ENCODE measurements at regions not wholly inside any gene's neighbourhood (a gene's known extent, or its start where the extent isn't known, plus 50 kb on each side); places are given as distances from the start of the nearest gene placed in this dataset.

DNA sequence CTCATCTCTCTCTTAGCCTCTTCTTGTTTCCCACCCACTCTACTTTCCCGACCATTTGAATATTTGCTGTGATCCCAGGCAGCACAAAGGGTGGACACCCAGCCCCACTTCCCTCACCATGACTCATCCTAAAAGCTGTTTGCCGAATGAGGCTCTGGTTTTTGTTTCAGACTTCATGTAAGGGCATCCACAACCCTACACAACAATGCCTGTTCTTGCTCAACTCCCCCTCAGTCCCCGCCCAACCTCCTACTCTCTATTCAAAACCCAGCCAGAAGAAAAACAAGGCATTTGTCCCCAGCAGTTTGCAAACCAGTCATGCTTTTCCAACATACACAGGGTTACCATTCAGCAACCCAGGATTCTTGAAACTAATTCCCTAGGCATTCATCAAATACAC, 516.5 kb upstream of the CNKSR2 start:
- DNase-seq, result no peak

DNA sequence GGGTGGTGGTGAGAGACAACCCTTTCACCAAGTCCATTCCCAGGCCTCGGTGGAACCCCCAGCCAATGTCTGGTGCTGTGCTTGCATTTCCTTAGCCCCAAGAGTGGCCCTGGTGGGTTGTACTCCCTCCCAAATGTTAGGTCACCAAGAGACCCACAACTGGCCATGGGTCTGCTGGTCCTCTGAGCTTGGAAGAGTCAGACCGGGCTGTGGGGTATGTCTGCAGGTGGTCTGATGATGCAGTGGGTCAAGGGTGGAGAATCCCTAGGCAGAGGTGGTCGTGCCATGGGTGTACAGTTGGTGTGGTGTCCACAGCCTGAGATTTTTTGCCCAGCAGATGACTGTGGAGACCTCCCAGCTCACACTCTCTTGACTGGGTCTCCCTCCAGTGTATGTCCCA, 535.7 kb upstream of the CNKSR2 start:
- DNase-seq, result no peak

DNA sequence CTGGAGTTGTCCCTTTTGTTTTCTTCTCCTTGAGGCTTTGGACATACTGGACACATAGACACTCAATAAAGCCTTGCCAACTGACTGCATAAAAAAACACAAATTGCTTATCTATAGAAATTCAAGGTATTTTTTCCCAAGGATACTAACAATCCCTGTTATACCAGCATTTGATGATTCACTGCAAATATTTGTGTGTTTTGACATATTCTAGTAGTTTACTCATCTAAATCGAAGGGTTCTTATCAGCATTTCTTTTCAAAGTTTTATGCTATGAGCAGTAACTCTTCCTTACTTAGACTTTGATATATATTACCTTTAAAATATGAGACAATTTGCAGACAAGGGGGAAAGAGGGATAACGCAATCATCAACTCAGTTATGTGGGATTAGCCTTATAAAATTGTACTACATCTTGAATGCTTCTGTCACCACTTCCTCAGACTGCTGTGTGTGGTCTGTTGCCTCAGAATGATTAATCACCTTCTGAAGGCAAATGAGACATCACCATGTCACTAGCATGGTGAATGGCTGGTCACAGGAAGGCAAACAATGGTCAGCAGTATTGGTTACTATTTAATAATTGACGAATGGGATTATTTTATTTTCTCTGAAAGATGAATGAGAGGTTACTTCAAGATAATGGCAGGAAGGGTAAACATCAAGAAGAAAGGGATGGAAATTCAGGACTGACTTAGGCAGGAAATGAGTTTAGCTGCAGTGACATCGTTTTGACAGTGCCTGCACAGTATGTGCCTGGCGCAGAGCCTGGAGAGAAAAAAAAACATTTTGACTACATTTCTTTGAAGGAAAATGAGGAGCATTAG, 544.3 kb upstream of the CNKSR2 start:
- no peak for DNase-seq

DNA sequence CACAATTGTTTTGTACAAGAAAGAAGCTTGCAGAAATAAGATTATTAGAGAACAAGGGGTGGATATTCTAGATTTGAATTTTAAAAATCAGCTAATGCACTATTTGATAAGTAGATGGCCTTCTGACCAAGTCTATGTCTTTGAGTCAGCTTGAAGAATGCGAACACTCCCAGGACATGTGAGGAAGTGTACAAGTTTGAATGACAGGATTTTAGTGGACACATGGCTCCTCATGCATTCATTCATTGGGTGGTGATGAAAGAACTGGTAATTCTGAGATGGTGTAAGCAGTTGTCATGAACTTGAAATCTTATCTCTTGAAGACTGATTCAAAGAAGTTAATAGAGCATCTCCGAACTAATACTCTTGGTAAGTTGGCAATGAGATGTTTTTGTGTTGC, 548.2 kb upstream of the CNKSR2 start:
- no peak for DNase-seq

DNA sequence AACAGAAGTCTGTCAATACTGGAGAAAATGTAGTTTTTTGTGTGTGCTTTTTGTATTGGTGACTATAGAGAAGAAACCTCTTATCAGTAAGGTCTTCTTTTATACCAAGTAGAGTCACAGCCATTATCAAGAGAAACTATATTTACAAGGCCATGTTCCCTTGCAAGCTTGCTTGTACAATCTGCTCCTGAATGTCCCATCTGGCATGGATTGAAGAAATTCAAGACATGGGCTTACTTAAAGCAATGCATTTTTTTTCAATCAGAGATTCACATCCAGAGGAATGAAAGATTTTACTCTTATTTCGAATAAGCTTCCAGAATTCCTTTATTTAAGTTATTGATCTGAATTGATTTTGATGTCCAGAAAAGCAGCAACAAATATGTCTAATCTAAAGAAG, 537.3 kb upstream of the RPS6KA3 start:
- no peak for DNase-seq

DNA sequence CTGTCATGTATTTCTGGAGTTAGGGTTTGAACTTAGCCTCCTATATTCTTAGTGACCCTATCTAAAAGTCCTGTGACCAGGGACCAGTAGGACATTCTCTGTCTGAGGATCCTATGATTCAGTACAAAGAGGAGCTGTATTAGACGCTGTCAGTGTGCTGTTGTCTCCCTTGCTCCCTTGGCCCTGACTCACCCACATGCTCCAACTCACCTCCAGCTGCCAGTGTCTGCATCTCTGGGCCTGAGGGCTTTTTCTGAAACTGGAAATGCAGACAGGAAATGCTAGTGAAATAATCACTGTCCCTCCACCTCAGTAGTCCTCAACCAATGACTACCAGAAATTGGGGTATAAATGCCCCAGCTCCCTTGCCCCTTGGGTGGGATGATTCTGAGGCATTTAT, 535.3 kb upstream of the RPS6KA3 start:
- DNase-seq, result no peak

DNA sequence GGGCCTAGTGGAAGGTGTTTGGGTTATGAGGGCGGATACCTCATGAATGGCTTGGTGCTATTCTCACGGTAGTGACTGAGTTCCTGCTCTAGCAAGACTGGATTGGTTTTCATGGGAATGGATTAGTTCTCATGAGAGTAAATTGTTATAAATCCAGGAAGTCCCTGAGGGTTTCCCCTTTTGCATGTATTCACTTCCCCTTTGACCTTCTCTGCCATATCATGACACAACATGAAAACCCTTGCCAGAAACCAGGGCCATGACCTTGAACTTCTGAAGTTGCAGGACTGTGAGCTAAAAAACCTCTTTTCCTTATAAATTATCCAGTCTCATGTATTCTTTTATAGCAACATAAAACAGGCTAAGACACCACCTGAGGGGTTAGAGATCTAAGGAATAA, 529.7 kb upstream of the RPS6KA3 start:
- no peak for DNase-seq

DNA sequence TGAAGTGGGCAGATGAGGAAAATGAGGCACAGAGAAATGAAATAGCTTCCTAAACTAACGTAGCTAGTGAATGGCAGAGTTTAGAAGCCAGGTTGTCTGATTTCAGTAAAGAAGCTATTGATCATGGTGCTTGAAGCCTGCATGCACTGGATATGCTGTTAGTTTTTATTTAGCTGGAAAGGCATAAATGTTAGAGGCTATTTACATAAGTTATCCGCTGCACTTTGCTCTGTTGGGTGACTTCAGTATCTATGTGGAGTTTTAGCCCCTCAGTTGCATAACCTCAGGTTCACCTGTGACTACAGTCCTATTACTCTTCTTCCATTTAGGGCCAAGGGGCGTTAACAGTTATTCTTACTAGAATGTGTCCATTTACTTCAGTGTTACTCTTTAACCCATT, 522.4 kb upstream of the RPS6KA3 start:
- DNase-seq, result no peak

DNA sequence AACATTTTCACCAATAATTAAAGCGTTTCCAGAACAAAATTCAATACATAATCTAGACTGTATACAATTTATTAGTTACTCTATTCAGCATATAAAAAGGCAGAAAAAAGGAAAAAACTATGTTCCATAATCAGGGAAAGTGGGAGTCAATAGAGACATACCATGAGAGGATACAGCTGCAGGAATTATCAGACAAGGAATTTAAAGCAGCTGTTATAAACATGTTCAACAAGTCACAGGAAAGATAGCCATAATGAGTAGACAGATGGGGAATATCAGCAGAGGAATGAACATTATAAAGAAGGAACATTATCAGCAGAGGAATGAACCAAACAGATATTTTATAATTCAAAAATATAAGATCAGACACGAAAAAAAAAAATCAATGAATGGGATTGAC, 500.6 kb upstream of the RPS6KA3 start:
- DNase-seq, result no peak

DNA sequence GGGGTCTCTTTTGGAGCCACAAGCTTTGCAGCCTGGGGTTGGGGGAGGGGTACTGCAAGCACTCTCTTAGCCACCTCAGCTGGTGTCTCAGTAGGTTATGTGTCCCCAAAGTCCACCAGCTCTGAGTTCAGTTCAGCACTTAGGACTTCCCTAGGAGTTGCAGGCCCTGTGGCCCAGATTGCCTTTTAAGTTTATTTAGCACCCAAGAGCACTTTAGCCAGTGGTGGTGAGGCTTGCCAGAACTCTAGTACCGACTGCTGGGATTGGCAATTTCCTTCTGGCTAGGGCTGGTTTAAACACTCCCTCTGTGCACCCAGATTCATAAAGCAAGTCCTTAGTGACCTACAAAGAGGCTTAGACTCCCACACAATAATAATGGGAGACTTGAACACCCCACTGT, 489.9 kb upstream of the RPS6KA3 start:
- DNase-seq, result no peak

DNA sequence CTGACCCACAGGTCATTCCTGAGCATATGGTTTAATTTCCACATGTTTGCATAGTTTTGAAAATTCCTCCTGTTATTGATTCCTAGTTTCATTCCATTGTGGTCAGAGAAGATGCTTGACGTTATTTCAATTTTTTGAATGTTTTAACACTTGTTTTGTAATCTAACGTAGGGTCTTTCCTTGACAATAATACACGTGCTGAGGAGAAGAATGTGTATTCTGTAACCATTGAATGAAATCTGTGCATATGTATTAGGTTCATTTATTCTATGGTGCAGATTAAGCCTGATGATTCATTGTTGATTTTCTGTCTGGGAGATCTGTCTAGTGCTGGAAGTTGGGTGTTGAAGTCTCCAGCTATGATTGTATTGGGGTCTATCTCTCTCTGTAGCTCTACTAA, 486.4 kb upstream of the RPS6KA3 start:
- no peak for DNase-seq

DNA sequence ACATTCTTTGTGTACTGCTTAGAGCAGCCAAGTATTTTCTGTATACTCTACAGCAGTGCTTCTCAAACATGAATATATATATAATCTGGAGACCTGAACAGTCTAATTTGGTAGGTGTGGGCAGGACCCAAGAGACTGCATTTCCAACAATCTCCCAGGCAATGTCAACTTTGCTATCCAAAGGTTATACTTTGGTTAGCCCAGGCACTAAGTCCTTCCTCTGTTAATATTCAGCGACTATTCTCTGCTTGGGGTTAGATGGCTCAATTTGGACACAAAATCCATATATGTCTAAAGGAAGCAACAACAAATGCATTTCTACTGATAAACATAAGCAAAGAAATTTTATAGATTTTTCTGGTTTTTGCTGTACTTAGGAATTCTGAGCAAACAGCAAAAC, 480.0 kb upstream of the RPS6KA3 start:
- no peak for DNase-seq

DNA sequence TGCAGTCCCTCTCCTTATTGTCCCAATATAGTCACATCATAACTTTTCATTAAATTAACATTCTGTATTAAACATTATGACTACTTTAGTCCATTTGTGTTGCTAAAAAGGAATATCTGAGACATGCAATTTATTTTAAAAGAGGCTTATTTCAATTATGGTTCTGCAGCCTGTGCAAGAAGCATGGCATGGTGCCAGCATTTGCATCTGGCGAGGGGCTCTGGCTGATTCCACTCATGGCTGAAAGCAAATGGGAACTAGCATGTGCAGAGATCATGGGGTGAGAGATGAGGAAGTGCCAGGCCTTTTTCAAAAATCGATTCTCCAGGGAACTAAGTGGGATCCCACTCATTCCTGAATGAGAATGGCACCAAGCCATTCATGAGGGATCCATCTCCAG, 476.3 kb upstream of the RPS6KA3 start:
- DNase-seq, result no peak

DNA sequence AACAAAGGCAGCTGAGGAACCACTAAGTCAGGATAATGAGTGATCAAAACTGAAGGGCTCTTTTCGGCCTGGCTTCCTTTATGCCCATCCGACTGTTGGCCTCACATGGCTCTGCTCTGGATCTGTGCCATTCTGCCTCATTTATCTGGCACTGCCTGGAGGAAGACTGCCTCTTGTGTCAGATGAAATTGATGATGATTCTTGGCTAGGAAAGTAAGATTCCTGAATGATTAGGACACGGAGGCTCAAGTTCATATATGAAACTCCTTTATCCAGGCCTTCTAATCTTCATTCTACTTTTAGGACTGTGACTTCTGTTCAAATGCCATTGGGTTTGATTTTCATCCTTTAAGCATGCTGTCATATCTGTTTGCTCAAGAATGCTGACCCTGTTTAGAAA, 475.4 kb upstream of the RPS6KA3 start:
- DNase-seq, result no peak

DNA sequence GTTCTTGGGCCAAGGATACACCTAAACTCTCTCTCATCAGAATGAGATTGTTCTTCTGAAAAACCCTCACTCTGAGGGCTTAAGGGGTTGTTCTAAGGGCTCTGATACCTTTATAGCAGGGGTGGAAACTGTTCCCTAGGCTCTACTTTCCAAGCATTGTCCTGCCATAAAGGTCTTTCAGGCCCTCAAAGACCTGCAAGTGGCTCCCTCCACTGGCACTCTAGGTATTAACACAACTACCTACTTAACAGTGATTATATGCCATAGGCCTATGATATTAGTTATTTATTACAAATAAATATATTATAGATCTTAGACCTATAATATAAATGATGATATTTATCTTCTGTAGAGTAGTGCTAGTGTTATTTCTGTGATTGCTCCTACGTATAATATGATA, 473.7 kb upstream of the RPS6KA3 start:
- DNase-seq, result no peak

DNA sequence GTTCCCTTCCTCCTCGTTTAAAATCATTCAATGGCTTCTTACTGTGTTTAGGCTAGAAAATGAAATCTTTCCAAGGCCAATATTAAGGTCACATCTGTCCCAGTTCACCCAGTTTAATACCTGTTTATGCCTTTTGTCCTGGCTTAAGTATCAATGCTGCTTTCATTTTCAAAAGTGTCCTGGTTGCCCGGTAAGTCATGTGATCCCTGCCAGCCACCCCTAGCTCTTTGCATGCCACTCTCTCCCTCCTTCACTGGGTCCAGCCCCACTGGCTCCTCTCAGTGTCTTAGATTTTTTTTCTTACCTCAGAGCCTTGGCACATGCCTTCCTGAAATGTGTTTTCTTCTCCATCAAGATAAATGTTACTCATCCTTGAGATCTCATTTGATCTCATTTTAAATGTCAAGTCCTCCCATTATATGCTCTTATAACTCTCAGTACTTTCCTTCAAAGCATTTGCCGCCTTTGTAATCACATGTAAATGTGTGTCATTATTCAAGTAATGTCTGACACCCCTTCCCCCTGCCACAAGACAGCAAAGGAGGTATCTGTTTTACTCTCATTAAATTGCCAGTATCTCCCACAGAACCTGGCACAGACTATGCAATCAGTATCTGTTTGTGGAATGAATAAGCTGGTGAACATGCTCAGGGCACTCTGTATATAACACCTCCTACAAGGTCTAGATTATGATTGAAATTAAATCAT, 472.5 kb upstream of the RPS6KA3 start:
- DNase-seq, result no peak

DNA sequence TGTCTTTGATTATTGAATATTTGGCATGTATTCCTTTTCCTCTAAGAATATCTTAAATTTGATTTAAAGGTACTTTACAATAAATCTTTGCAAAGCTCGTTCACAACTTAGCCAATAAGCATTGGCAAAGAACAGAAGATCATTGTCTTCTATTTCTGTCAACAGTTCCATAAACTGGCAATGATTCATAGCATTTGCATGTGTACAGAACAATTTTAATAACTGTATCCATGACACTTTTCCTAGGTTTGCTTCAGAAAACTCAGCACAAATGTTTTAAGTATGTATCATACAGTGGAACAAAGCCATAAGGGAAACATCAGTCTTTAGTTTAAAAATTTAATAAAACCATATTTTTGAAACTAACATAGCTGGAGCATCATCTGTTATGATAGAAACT, 462.7 kb upstream of the RPS6KA3 start:
- DNase-seq, result no peak

DNA sequence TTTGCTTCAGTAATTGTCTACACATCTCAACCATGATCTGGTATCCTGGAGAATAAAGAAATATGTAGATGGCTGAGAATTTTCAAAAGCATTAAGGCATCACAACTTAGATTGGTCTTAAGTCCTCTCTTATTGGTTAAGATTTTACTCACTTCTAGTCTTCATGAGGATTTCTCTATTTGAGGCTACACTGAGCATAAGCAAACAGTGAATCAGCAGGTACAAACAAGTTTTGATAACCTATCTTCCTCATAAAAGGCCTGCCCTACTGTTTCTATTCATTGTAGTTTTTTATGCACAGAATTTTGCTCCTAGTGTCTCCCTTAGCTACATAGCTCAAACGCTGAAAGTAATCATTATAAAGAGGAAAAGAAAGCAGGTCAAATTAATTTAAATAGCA, 460.7 kb upstream of the RPS6KA3 start:
- DNase-seq, result no peak

DNA sequence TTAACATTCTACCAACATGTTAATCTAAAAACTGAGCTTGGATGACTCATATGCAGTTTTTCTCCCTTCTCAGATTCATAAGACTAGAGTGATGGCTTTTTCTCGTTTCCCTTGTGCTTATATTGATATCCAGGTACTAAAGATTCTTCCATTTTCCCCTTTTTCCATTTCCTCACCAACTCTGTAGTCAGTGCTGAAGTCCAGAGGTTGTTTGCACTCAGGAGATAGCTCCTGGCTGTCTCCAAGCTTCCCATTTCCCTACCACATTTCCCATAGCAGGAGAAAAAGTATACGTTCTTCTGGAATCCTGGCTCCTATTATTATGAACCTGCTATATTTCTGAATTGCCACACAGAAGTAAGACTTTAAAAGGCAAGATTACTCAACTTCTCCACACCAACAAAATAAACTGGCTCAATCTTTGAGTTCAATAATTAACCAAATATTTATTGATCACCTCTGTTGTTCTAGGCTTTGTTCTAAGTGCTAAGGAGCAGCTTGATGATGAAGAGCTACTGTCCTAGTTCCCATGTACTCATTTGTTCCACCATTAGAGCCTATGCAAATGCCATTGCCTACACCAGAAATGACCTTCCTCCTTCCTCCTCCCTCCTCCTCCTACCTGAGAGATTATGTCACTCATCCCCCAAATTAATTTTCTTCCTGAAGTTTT, 454.4 kb upstream of the RPS6KA3 start:
- DNase-seq, result no peak

DNA sequence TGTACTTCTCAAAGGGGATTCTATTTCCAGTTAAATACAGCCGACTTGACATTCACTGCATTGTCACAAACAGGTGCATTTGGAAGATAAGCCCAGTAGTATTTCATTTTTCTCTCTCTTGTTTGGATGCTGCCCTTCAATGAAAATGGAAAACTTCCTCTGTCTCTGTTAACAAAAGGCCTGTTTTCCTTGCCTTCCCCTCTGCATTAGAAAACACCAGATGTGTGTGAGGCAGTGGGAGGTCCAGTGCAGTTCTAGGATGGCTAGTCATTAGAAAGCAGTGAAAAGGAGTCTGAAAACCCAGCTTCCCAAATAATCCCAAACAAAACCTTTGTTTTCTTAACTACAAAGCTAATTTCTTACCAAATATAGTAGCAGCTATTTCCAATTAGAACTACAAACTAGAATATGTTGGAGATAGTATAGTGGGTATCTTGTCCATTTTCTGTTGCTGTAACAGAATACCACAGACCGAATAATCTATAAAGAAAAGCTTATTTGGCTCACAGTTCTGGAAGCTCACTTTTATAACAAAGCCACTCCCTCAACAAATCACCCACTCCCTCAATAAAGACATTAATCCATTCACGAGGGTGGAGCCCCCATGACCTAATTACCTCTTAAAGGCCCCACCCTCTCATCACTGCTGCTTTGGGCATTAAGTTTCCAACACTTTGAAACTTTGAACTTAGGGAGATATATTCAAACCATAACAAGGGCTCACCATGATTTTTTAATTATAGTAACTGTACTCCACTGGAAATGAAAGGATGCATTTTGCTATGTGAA, 452.1 kb upstream of the RPS6KA3 start:
- no peak for DNase-seq

DNA sequence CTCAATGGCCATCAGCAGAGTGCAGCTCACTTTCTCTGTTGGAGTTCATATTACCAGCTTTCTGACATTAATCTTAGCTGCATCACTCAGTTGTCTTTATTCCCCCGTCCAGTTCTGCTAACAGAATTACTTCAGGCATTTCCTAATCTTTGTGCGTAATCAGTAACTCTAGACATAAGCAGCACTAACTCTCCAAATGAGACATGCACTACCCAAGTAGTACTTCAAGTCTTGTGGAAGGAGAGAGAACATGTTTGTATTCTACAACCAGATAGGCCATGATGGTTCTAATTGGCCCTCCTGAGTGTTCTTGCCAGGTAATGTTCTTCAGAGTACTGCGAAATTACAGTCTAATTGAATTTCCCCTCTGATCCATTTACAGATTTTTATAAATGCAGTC, 448.5 kb upstream of the RPS6KA3 start:
- DNase-seq, result no peak

DNA sequence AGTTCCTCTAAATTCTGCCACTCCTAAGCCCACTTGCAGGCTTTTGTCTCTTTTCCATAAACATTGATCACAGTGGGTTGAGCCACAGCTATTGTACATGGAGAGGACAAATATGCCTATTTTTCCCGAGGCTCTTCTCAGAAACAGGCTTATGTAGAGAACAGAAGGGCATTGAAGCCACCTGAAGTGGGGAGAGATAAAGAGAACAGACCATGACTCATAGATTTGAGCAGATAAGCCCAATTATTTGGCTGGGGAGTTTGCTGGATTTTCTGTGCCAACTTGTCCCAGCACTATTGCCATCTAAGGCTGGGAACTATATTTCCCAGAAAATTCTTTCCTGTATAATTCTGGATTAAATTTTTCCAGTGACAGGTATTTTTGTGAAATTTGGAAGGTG, 446.1 kb upstream of the RPS6KA3 start:
- DNase-seq, result no peak

DNA sequence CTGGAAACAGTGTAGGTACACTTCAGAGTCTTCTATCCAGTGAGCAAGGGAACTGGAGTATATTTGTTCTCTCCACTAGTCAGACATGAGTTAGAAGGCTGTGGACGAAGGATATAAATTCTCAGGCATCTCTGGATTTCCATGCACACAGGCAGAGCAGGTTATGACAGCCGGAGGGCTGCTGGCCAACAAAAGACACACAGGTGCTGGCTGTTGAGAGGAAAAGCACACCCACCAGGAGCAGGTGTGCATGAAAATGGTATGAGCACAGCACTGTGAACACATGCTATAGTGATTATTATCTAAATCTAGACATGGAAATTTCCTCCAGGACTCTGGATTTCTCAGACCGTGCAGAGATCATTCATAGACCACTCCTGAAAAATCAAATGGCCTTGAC, 444.7 kb upstream of the RPS6KA3 start:
- no peak for DNase-seq

Data from NK-92 treated with Interleukin-12 subunit alpha and Interleukin-12 subunit beta, amount 100 ng/mL, for 24 hours (cell line).